ENCODE measurements at regions not wholly inside any gene's neighbourhood (a gene's known extent, or its start where the extent isn't known, plus 50 kb on each side); places are given as distances from the start of the nearest gene placed in this dataset.

- Histone ChIP-seq H3K4me1 (peaks cover 13 to 28% (median 19%) of the 10 kb centered on the region in 4 donors), H3K9me3 (no peaks in the 10 kb centered on the region), H3K36me3 (peaks cover 11 to 93% (median 89%) of the 10 kb centered on the region in 4 donors), H3K27ac (no peak overlapping the region), H3K27me3 (no peaks in the 10 kb centered on the region), H3K4me3 (no peak overlapping the region)
- intact Hi-C loops (cut with DNase I; ENCODE audit: low total_unique reads), result no loop called here
- no peak for DNase-seq
- no peak for TF ChIP-seq POLR2A (IDR thresholded peaks at IDR 0.05)
- TF ChIP-seq EP300 (IDR thresholded peaks at IDR 0.05), result no peak
- TF ChIP-seq POLR2AphosphoS5 (IDR thresholded peaks at IDR 0.05), result no peak
- no peak for TF ChIP-seq CTCF (IDR thresholded peaks at IDR 0.05)
- WGBS, 5 donors, result 79 to 90% (median 87%) methylated on average over 7 of the region's 7 CpGs
Observed at GRCh38 chr20:3316136-3316535, 77.1 kb upstream of the SLC4A11 start.

GRCh38 chr20:3315136-3315535, 76.1 kb upstream of the SLC4A11 start:
- WGBS, 5 donors, result 61 to 82% (median 74%) methylated on average over 2 of the region's 2 CpGs
- peaks cover 8 to 93% (median 89%) of the 10 kb centered on the region in 4 donors for H3K36me3 ChIP-seq
- H3K27ac ChIP-seq, result no peak overlapping the region
- H3K4me1 ChIP-seq, result peaks cover 13 to 28% (median 19%) of the 10 kb centered on the region in 4 donors
- TF ChIP-seq POLR2A (IDR thresholded peaks at IDR 0.05) (no peak), CTCF (IDR thresholded peaks at IDR 0.05) (no peak), POLR2AphosphoS5 (IDR thresholded peaks at IDR 0.05) (no peak), EP300 (IDR thresholded peaks at IDR 0.05) (no peak)
- no peak for DNase-seq
- H3K27me3 ChIP-seq, result no peaks in the 10 kb centered on the region
- H3K4me3 ChIP-seq, result no peak overlapping the region
- H3K9me3 ChIP-seq, result no peaks in the 10 kb centered on the region
- intact Hi-C loops (cut with DNase I; ENCODE audit: low total_unique reads), result no loop called here

GRCh38 chr20:3314391-3314790, 75.4 kb upstream of the SLC4A11 start:
- Histone ChIP-seq H3K27me3 (no peaks in the 10 kb centered on the region), H3K4me1 (peaks cover 13 to 28% (median 19%) of the 10 kb centered on the region in 4 donors), H3K36me3 (peaks cover 8 to 93% (median 87%) of the 10 kb centered on the region in 4 donors), H3K9me3 (no peaks in the 10 kb centered on the region), H3K27ac (peak overlapping the region in 3 of 5 donors; percentile 21 to 51 (median 23)), H3K4me3 (no peak overlapping the region)
- TF ChIP-seq EP300 (IDR thresholded peaks at IDR 0.05), result no peak
- TF ChIP-seq CTCF (IDR thresholded peaks at IDR 0.05), result no peak
- no peak for TF ChIP-seq POLR2A (IDR thresholded peaks at IDR 0.05)
- TF ChIP-seq POLR2AphosphoS5 (IDR thresholded peaks at IDR 0.05), result no peak
- 83 to 100% (median 93%) methylated on average over 1 of the region's 1 CpG for WGBS, 5 donors
- DNase-seq, result no peak
- intact Hi-C loops (cut with DNase I; ENCODE audit: low total_unique reads), result no loop called here

- intact Hi-C loops (cut with DNase I; ENCODE audit: low total_unique reads), result no loop called here
- peaks cover 13 to 28% (median 19%) of the 10 kb centered on the region in 4 donors for H3K4me1 ChIP-seq
- peak overlapping the region in 4 of 5 donors; percentile 21 to 54 (median 37) for H3K27ac ChIP-seq
- peaks cover 8 to 95% (median 90%) of the 10 kb centered on the region in 4 donors for H3K36me3 ChIP-seq
- no peak overlapping the region for H3K4me3 ChIP-seq
- no peaks in the 10 kb centered on the region for H3K9me3 ChIP-seq
- no peak for TF ChIP-seq POLR2A (IDR thresholded peaks at IDR 0.05)
- no peak for TF ChIP-seq CTCF (IDR thresholded peaks at IDR 0.05)
- TF ChIP-seq EP300 (IDR thresholded peaks at IDR 0.05), result no peak
- TF ChIP-seq POLR2AphosphoS5 (IDR thresholded peaks at IDR 0.05), result no peak
- no peak for DNase-seq
- H3K27me3 ChIP-seq, result no peaks in the 10 kb centered on the region
- 18 to 50% (median 35%) methylated on average over 2 of the region's 2 CpGs for WGBS, 5 donors
Observed at GRCh38 chr20:3313683-3314065, 74.7 kb upstream of the SLC4A11 start.
